Activated CD8-positive, alpha-beta memory T cell treated with anti-CD3 and anti-CD28 coated beads for 36 hours (primary cell): ENCODE measurements at regions not wholly inside any gene's neighbourhood (a gene's known extent, or its start where the extent isn't known, plus 50 kb on each side); places are given as distances from the start of the nearest gene placed in this dataset.

Experiments
- CTCF ChIA-PET: fragments of 350-600 bp; sonication (Branson Sonifier 250); formaldehyde crosslinking; loops from one replicate; lab custom pipeline; 2021; ENCODE audit warnings: antibody characterized with exemption; lab: Charles Lee
- POLR2A ChIA-PET: fragments of 350-600 bp; sonication (Branson Sonifier 250); formaldehyde crosslinking; loops from one replicate; lab custom pipeline; 2021; ENCODE audit warnings: antibody characterized with exemption; lab: Charles Lee

GRCh38 chr2:40758401-40759155 is 306.7 kb upstream of the SLC8A1 start:
- POLR2A ChIA-PET = no interaction called here
- CTCF ChIA-PET = no interaction called here

GRCh38 chr2:40760071-40760666 is 308.3 kb upstream of the SLC8A1 start:
- ChIA-PET POLR2A (no interaction called here), CTCF (no interaction called here)

- POLR2A ChIA-PET = no interaction called here
- CTCF ChIA-PET = no interaction called here
Observed at GRCh38 chr2:40773291-40773690, 321.4 kb upstream of the SLC8A1 start.

- ChIA-PET CTCF (no interaction called here), POLR2A (no interaction called here)
Observed at GRCh38 chr2:40783704-40784103, 331.8 kb upstream of the SLC8A1 start.

DNA sequence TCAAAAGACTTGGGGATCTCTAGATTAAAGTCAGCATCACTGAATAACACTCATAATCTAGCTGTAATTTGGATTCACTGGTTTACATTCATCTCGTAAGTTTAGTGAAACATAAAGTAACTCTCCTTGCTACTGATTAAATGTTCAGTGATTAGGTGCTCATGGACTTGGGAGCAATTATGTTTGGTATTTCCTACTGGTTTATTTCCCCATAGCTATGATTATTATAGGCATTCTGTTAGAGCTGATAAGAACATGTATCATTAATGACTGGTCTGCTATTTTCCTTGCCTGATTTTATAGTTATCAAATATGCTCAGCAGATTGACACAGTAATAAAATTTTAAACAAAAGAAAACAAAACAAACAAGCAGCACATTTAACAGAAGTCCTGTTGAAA is 334.7 kb upstream of the SLC8A1 start:
- CTCF ChIA-PET = no interaction called here
- POLR2A ChIA-PET = no interaction called here

DNA sequence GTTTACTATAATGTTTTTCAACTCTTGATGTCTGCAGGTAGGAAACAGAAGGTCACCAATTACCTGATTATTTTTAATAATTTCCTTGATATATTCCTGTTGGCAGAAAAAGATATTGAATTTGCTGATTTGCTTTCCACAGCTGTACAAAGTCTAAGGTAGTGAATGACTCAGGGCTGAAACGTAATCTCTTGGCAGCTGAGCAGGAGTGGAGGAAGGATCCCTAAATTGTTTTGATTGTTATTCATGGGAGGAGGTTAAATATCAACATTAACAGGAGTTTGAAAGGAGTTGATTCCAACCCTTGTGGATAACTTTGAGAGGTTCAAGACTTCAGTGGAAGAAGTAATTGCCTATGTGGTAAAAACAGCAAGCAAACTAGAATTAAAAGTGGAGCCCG is 345.2 kb upstream of the SLC8A1 start:
- POLR2A ChIA-PET = no interaction called here
- CTCF ChIA-PET = no interaction called here

DNA sequence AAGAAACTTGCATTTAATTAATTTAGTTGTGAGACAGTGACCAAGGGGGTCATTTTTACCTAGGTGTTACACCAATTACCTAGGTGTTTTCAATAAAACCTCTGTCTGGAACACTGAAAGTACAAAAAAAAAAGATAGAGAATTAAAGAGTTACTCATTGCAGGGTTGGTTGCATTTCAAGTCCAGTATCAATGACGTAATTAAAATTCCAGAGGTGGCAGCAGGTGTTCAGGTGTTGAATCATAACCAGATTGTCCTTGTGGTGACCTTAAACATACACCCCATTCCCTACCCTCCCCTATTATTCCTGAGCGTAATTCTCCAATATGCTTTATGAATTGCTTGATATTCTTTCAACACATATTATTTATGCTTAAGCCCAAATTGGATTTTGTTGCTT is 352.0 kb upstream of the SLC8A1 start:
- ChIA-PET POLR2A (no interaction called here), CTCF (no interaction called here)

GRCh38 chr2:40809156-40809555 is 357.3 kb upstream of the SLC8A1 start:
- ChIA-PET CTCF (no interaction called here), POLR2A (no interaction called here)

DNA sequence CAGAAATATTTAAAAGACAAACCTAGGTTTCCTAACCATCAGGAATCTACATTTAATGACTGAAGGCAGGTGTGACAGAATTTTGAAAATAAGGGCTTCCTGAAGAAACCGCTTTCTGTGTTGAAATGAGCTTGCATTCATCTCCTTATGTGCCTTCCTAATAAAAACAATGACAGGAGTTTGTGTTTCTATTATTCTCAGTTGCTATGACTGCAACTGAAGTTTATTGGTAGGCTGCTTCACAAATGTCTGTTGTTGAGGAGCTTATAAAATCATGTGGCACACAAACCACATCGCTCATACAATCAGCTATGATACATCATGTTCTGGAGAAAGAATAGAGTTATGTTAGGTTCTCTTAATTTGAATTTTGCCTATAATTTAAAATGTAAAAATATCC is 362.7 kb upstream of the SLC8A1 start:
- ChIA-PET CTCF (no interaction called here), POLR2A (no interaction called here)

DNA sequence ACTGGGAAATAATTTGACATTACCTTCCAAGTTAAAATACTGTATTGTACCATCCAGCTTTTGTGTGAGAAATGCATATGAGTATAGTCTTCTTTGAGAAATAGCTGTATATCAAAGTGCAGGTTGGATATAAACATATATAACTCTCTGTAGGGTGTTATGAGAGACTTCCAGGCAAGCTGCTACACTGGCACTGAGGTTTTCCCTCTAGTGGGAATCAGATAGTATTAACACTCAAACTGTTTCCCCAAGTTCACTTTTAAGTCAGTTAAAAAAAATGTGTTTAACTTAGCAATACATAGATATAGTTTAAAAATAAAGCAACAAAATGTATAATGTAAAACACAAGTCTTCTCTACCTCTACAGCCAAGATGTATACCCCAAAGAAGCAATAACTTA is 368.4 kb upstream of the SLC8A1 start:
- ChIA-PET POLR2A (no interaction called here), CTCF (no interaction called here)

DNA sequence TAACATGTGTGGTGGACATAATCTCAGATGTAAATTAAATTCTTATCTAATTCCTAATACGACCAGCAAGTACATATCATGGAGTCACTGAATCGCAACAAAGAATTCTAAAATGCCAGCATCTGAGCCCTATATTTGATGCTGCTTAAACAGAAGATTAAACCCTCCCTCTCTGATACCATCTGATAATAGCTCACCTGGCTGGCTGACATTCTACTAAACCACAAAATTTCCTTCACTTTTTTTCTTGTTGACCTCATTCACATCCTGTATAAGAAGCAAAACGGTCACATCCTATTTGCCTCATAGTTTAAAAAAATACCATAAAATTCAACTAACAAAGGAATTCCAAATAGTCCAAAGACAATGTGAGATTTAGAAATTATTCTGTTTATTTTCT is 371.6 kb upstream of the SLC8A1 start:
- ChIA-PET CTCF (no interaction called here), POLR2A (no interaction called here)

DNA sequence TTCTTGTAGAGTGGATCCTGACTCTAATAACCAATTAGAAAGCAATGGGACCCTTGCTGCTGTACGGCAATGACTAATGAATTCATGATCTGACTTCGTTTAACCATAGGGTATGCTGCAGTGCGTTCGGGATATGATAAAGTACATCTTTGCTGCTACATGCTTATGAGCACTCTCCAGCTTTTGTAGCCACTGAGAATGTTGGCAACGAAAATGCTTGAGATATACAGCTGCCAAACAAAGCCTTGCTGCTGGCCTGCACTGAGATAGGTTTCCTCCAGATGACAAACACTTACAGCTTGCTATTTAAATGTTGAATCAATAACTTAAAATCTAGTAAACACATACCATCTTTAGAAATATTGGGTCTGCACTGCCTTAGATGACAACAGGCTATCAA is 372.4 kb upstream of the SLC8A1 start:
- POLR2A ChIA-PET = no interaction called here
- CTCF ChIA-PET = no interaction called here

- CTCF ChIA-PET = no interaction called here
Observed at GRCh38 chr2:40827392-40827791, 375.5 kb upstream of the SLC8A1 start.

GRCh38 chr2:40831321-40831873 is 379.5 kb upstream of the SLC8A1 start:
- ChIA-PET POLR2A (no interaction called here), CTCF (no interaction called here)

More at GRCh38 chr2:40827392-40827791, 375.5 kb upstream of the SLC8A1 start:
- POLR2A ChIA-PET = no interaction called here

DNA sequence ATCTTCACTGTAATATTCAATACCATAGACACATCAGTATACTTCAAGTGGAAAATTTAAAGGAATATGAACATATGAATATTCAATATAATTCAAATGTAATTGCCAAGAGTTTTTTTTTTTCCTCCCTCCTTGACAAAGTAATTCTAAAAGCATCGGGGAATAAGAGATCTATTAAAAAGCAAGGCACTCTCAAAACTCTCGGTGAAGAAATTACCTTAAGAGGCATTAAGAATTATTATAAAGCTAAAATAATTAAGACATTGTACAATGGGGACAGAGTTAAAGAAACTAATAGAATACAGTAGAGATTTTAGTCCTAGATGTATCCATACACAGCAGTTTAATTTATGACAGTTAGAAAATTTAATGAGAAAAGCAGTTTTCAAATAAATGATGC is 390.0 kb upstream of the SLC8A1 start:
- ChIA-PET POLR2A (no interaction called here), CTCF (no interaction called here)

DNA sequence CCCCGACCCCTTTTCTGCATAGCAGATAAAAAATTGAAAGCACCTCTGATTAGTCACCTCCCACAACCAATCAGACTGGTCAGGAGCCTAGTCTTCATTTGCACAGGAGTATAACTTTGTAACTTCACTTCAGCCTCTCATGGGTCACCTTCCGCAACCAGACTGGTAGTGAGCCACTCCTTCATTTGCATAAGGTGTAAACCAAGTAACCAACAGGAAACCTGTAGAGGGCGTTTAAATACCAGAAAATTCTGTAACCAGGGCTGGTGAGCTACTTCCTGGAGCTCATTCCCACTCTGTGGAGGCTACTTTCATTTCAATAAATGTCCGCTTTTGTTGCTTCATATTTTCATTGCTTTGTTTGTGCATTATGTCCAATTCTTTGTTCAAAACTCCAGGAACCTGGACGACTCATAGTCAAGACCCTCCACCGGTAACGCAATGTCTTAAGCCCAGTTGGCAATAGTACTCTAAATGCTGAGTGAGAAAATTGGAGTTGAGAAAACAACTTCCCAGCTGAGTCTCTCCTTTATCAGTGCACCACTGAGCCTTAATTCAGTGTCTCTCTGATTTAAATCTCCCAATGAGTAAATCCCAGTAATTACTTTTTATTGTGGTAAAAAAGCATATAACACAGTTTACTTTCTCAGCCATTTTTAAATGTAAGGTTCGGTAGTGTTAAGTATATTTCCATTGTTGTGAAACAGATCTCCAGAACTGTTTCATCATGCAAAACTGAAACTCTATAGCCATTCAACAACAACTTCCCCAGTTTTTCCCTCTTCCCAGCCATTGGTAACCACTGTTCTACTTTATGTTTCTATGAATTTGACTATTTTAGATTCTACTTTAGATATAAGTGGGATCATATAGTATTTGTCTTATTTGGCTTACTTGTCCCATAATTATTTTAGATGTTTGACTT is 392.7 kb upstream of the SLC8A1 start:
- POLR2A ChIA-PET = no interaction called here
- CTCF ChIA-PET = no interaction called here

- POLR2A ChIA-PET = no interaction called here
- CTCF ChIA-PET = no interaction called here
Observed at GRCh38 chr2:40851661-40852060, 399.8 kb upstream of the SLC8A1 start.

DNA sequence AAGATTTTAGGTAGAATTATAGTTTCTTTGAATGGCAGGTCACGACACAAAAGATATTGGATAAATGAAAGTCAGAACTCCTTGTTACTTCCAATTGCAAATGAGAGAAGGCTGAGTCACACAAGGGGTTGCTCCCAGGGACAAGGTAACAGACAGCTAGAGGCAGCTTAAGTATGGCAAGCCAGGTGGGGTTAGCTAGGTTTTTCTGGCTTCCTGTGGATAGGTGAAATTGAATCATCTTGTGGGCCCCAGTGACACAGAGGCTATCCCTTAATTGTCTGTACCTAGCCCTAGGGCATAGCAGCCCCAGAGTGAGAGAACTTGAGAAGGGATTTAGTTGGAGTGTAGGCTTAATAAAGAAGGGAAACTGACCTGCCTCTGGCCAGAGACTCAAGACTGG is 407.7 kb upstream of the SLC8A1 start:
- POLR2A ChIA-PET = no interaction called here
- CTCF ChIA-PET = interaction anchor here (0.8 kb wide), 1 partner anchor 14 kb away, joined by 3 read pairs; no protein-coding TSS in a partner anchor

GRCh38 chr2:40867829-40868228 is 415.9 kb upstream of the SLC8A1 start:
- ChIA-PET POLR2A (no interaction called here), CTCF (no interaction called here)

DNA sequence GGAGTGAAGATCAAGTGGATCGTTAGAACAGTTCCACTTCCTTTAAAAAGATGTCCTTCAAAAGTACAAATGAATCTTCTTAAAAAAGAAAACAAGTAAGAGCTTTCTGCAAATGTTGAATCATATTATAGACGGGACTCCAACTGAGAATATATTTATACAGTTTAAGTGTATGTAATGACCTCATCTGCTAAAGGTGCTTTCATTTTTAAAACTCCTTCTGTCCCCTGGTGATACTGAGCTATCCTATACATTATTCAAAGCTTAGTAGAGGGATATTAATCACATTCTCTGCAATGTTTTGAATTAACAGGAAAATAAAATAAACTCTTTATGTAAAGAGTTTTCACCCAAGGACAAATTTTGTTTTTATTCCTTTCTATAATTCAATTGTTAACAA is 420.7 kb upstream of the SLC8A1 start:
- POLR2A ChIA-PET = no interaction called here
- CTCF ChIA-PET = no interaction called here
